Stimulated activated CD4-positive, alpha-beta T cell treated with anti-CD3 and anti-CD28 coated beads, Interleukin-1b, Interleukin-23, amount 100 ng/mL, for 4 hours (primary cell): ENCODE measurements at regions not wholly inside any gene's neighbourhood (a gene's known extent, or its start where the extent isn't known, plus 50 kb on each side); places are given as distances from the start of the nearest gene placed in this dataset.

ENCODE experiments used
- DNase-seq, 2 donors: peaks; one replicate each; pipeline ENCODE4 v3.0.0-alpha.2; 2020; ENCODE audit warnings: low read depth in 2 of 2

GRCh38 chrX:16445166-16445752 lies 204.7 kb upstream of the S100G start:
- peak; percentile 10 to 32 for DNase-seq

- no peak for DNase-seq
These were observed 198.6 kb upstream of the S100G start for GRCh38 chrX:16451334-16451733.

- no peak for DNase-seq
These were observed 195.0 kb upstream of the S100G start for GRCh38 chrX:16454926-16455325.

GRCh38 chrX:16457239-16457638 lies 192.7 kb upstream of the S100G start:
- DNase-seq = no peak

GRCh38 chrX:16458208-16458607 lies 191.8 kb upstream of the S100G start:
- no peak for DNase-seq

GRCh38 chrX:16459008-16459407 lies 190.9 kb upstream of the S100G start:
- no peak for DNase-seq

- DNase-seq = no peak
These were observed 188.0 kb upstream of the S100G start for GRCh38 chrX:16461968-16462367.

- DNase-seq = no peak
These were observed 187.0 kb upstream of the S100G start for GRCh38 chrX:16462912-16463311.

GRCh38 chrX:16464369-16464768 lies 185.6 kb upstream of the S100G start:
- DNase-seq = no peak

- no peak for DNase-seq
These were observed 184.7 kb upstream of the S100G start for GRCh38 chrX:16465081-16465876.

GRCh38 chrX:16466640-16467432 lies 183.1 kb upstream of the S100G start:
- DNase-seq = no peak

GRCh38 chrX:16469870-16470269 lies 180.1 kb upstream of the S100G start:
- DNase-seq = no peak

GRCh38 chrX:16472345-16472744 lies 177.6 kb upstream of the S100G start:
- DNase-seq = no peak

- no peak for DNase-seq
These were observed 175.4 kb upstream of the S100G start for GRCh38 chrX:16474511-16474910.

- DNase-seq = no peak
These were observed 173.9 kb upstream of the S100G start for GRCh38 chrX:16476009-16476408.

GRCh38 chrX:16476692-16477091 lies 173.3 kb upstream of the S100G start:
- no peak for DNase-seq

GRCh38 chrX:16479206-16479869 lies 170.6 kb upstream of the S100G start:
- DNase-seq = no peak

- no peak for DNase-seq
These were observed 169.9 kb upstream of the S100G start for GRCh38 chrX:16480049-16480448.

- peak in 1 of 2 donors; percentile 20 for DNase-seq
These were observed 165.6 kb upstream of the S100G start for GRCh38 chrX:16484338-16484737.

- no peak for DNase-seq
These were observed 162.2 kb upstream of the S100G start for GRCh38 chrX:16487620-16488385.

GRCh38 chrX:16488959-16489358 lies 161.0 kb upstream of the S100G start:
- DNase-seq = no peak
